Astrocyte (in vitro differentiated cells and primary cell): ENCODE measurements at regions not wholly inside any gene's neighbourhood (a gene's known extent, or its start where the extent isn't known, plus 50 kb on each side); places are given as distances from the start of the nearest gene placed in this dataset.
A peak's percentile ranks its signal among the peaks of the same experiment; 100 is the strongest.

ENCODE experiments used
- DNase-seq: peaks from one replicate; pipeline ENCODE4 v3.0.0-alpha.2; 2010; ENCODE audit warnings: low read depth
- FAIRE-seq: peaks from 2 replicates; lab custom pipeline; 2011; peaks lifted over from hg19 to GRCh38; lab: Jason Lieb, UNC
- H2AFZ ChIP-seq: 2 replicates; pipeline ENCODE4 v1.6.0; 2012; ENCODE audit warnings: low read depth, low read length, inconsistent platforms
- H3K27ac ChIP-seq: 2 replicates; pipeline ENCODE4 v1.5.1; 2011; ENCODE audit warnings: low read depth, low read length, inconsistent platforms
- H3K27me3 ChIP-seq: 2 replicates; pipeline ENCODE4 v1.6.0; 2011; ENCODE audit warnings: low read length, inconsistent platforms; ENCODE audit not compliant: insufficient read depth
- H3K36me3 ChIP-seq: 2 replicates; pipeline ENCODE4 v1.5.1; 2011; ENCODE audit warnings: low read length, inconsistent platforms; ENCODE audit not compliant: insufficient read depth
- H3K4me1 ChIP-seq: 2 replicates; pipeline ENCODE4 v1.5.1; 2011; ENCODE audit warnings: low read length, inconsistent platforms; ENCODE audit not compliant: insufficient read depth
- H3K4me2 ChIP-seq: 2 replicates; pipeline ENCODE4 v1.6.0; 2012; ENCODE audit warnings: low read length, inconsistent platforms
- H3K4me3 ChIP-seq: 2 replicates; pipeline ENCODE4 v1.5.1; 2011; ENCODE audit warnings: low read depth, mild to moderate bottlenecking, low read length, inconsistent platforms; ENCODE audit not compliant: insufficient read depth
- H3K79me2 ChIP-seq: 2 replicates; pipeline ENCODE4 v1.6.0; 2012; ENCODE audit warnings: mild to moderate bottlenecking, low read length, inconsistent platforms; ENCODE audit not compliant: insufficient read depth
- H3K9ac ChIP-seq: 2 replicates; pipeline ENCODE4 v1.6.0; 2012; ENCODE audit warnings: mild to moderate bottlenecking, low read length, inconsistent platforms
- H3K9me3 ChIP-seq: 2 replicates; pipeline ENCODE4 v1.5.1; 2012; ENCODE audit warnings: low read depth, mild to moderate bottlenecking, low read length, inconsistent platforms; ENCODE audit not compliant: insufficient read depth
- H4K20me1 ChIP-seq: 2 replicates; pipeline ENCODE4 v1.6.0; 2012; ENCODE audit warnings: low read length, inconsistent platforms; ENCODE audit not compliant: insufficient read depth
- H3K27ac Mint-ChIP-seq: one replicate; pipeline ENCODE4 v1.8.0; 2021; ENCODE audit warnings: mild to moderate bottlenecking, mixed read lengths; ENCODE audit not compliant: unreplicated experiment
- H3K27me3 Mint-ChIP-seq: one replicate; pipeline ENCODE4 v1.8.0; 2021; ENCODE audit warnings: low read depth, mixed read lengths; ENCODE audit not compliant: unreplicated experiment
- H3K36me3 Mint-ChIP-seq: one replicate; pipeline ENCODE4 v1.8.0; 2021; ENCODE audit warnings: low read depth, mixed read lengths; ENCODE audit not compliant: unreplicated experiment
- H3K4me1 Mint-ChIP-seq: one replicate; pipeline ENCODE4 v1.8.0; 2021; ENCODE audit warnings: low read depth, mixed read lengths; ENCODE audit not compliant: unreplicated experiment
- H3K4me3 Mint-ChIP-seq: one replicate; pipeline ENCODE4 v1.8.0; 2021; ENCODE audit warnings: mild to moderate bottlenecking, moderate library complexity, mixed read lengths; ENCODE audit not compliant: unreplicated experiment
- H3K9me3 Mint-ChIP-seq: one replicate; pipeline ENCODE4 v1.8.0; 2021; ENCODE audit warnings: mild to moderate bottlenecking, mixed read lengths; ENCODE audit not compliant: unreplicated experiment
- CTCF ChIP-seq: IDR thresholded peaks from 2 replicates; pipeline ENCODE4 v1.5.1; 2011; ENCODE audit warnings: low read depth, mild to moderate bottlenecking, inconsistent platforms, low read length, moderate library complexity; ENCODE audit not compliant: insufficient read depth
- EZH2 ChIP-seq: IDR thresholded peaks from 2 replicates; pipeline ENCODE4 v1.6.1; 2012; ENCODE audit warnings: mild to moderate bottlenecking, low read length, inconsistent platforms; ENCODE audit not compliant: insufficient read depth

- Histone ChIP-seq H3K27ac (peak overlapping the region; percentile 48), H4K20me1 (peaks cover 87% of the 10 kb centered on the region), H3K27me3 (no peaks in the 10 kb centered on the region), H3K79me2 (peaks cover 100% of the 10 kb centered on the region), H3K36me3 (peaks cover 49% of the 10 kb centered on the region), H3K4me3 (no peak overlapping the region), H3K9ac (peak overlapping the region; percentile 19), H2AFZ (no peak overlapping the region), H3K4me1 (peaks cover 92% of the 10 kb centered on the region), H3K9me3 (no peaks in the 10 kb centered on the region), H3K4me2 (peak overlapping the region; percentile 17)
- Mint-ChIP-seq H3K27me3 (no peaks in the 10 kb centered on the region), H3K9me3 (no peaks in the 10 kb centered on the region), H3K36me3 (peaks cover 43% of the 10 kb centered on the region), H3K4me3 (peak overlapping the region; percentile 71), H3K27ac (peak overlapping the region; percentile 77), H3K4me1 (peaks cover 90% of the 10 kb centered on the region)
- no peak for TF ChIP-seq CTCF
- TF ChIP-seq EZH2: no peak
- no peak for DNase-seq
- FAIRE-seq: no peak
These were observed 165.1 kb upstream of the KLF14 start for GRCh38 chr7:130899071-130899560.

GRCh38 chr7:130899638-130900401 is 165.8 kb upstream of the KLF14 start:
- H3K4me2 ChIP-seq: peak overlapping the region; percentile 8
- H3K9ac ChIP-seq: peak overlapping the region; percentile 80
- no peaks in the 10 kb centered on the region for H3K9me3 Mint-ChIP-seq
- peaks cover 40% of the 10 kb centered on the region for H3K36me3 Mint-ChIP-seq
- H3K27ac Mint-ChIP-seq: peak overlapping the region; percentile 54
- no peak for FAIRE-seq
- no peaks in the 10 kb centered on the region for H3K9me3 ChIP-seq
- H3K79me2 ChIP-seq: peaks cover 99% of the 10 kb centered on the region
- no peak for DNase-seq
- H3K4me1 ChIP-seq: peaks cover 92% of the 10 kb centered on the region
- peak overlapping the region; percentile 99 for H3K27ac ChIP-seq
- TF ChIP-seq CTCF: no peak
- TF ChIP-seq EZH2: no peak
- no peak overlapping the region for H2AFZ ChIP-seq
- peaks cover 90% of the 10 kb centered on the region for H3K4me1 Mint-ChIP-seq
- H4K20me1 ChIP-seq: peaks cover 80% of the 10 kb centered on the region
- no peaks in the 10 kb centered on the region for H3K27me3 Mint-ChIP-seq
- no peak overlapping the region for H3K4me3 ChIP-seq
- H3K36me3 ChIP-seq: peaks cover 50% of the 10 kb centered on the region
- peak overlapping the region; percentile 40 for H3K4me3 Mint-ChIP-seq
- no peaks in the 10 kb centered on the region for H3K27me3 ChIP-seq
